IMR-90 (cell line): ENCODE measurements at regions not wholly inside any gene's neighbourhood (a gene's known extent, or its start where the extent isn't known, plus 50 kb on each side); places are given as distances from the start of the nearest gene placed in this dataset.

Experiments
- ATAC-seq: fragments of 200-7000 bp; cut with Tn5 transposase; 2 replicates; pipeline ENCODE4 v1.9.1; 2020; ENCODE audit warnings: low read depth, mild to moderate bottlenecking, moderate library complexity
- BruUV-seq: library from RNA; stranded (reverse); fragments of 400-500 nt; replicated peaks from 2 replicates; lab custom pipeline; 2021; lab: Mats Ljungman, UMichigan
- CTCF ChIA-PET: fragments of 300-600 bp; formaldehyde crosslinking; extraction: SDS; loops from one replicate; lab custom pipeline; 2021; ENCODE audit warnings: antibody characterized with exemption; lab: Yijun Ruan, JAX
- POLR2A ChIA-PET: fragments of 300-600 bp; sonication (Branson Sonifier 250); formaldehyde crosslinking; loops from one replicate; lab custom pipeline; 2022; ENCODE audit warnings: antibody characterized with exemption; ENCODE audit not compliant: unreplicated experiment; lab: Charles Lee
- DNase-seq: peaks from one replicate; pipeline ENCODE4 v3.0.0; 2013
- H2AFZ ChIP-seq: replicated peaks from 2 replicates; pipeline ENCODE3; 2013; ENCODE audit warnings: low read length, mild to moderate bottlenecking; ENCODE audit not compliant: poor library complexity
- H2AK5ac ChIP-seq: 2 replicates; pipeline ENCODE4 v1.6.1; 2013; ENCODE audit warnings: low read depth, low read length, inconsistent platforms
- H2AK9ac ChIP-seq: replicated peaks from 2 replicates; pipeline ENCODE3; 2013; ENCODE audit warnings: mild to moderate bottlenecking, low read depth, low read length, moderate library complexity; ENCODE audit not compliant: poor library complexity
- H2BK120ac ChIP-seq: 2 replicates; pipeline ENCODE4 v1.6.1; 2013; ENCODE audit warnings: low read depth, low read length, inconsistent platforms
- H2BK15ac ChIP-seq: 3 replicates; pipeline ENCODE4 v1.6.1; 2013; ENCODE audit warnings: low read depth, low read length, inconsistent platforms
- H2BK20ac ChIP-seq: 2 replicates; pipeline ENCODE4 v1.6.1; 2013; ENCODE audit warnings: low read depth, mild to moderate bottlenecking, inconsistent platforms, low read length, moderate library complexity
- H2BK5ac ChIP-seq: 2 replicates; pipeline ENCODE4 v1.6.1; 2013; ENCODE audit warnings: mild to moderate bottlenecking, low read depth, low read length, inconsistent platforms; ENCODE audit not compliant: poor library complexity, severe bottlenecking
- H3K14ac ChIP-seq: replicated peaks from 2 replicates; pipeline ENCODE4 v1.6.1; 2013; ENCODE audit warnings: low read depth, low read length, inconsistent platforms
- H3K18ac ChIP-seq: 2 replicates; pipeline ENCODE4 v1.6.1; 2013; ENCODE audit warnings: low read depth, low read length, control low read depth
- H3K23ac ChIP-seq: 2 replicates; pipeline ENCODE4 v1.6.1; 2013; ENCODE audit warnings: low read depth, low read length, inconsistent platforms
- H3K27ac ChIP-seq: 2 replicates; pipeline ENCODE4 v1.5.1; 2013; ENCODE audit warnings: mild to moderate bottlenecking, control low read depth, low read length; ENCODE audit not compliant: insufficient read depth
- H3K27me3 ChIP-seq: 2 replicates; pipeline ENCODE4 v1.6.1; 2013; ENCODE audit warnings: low read length; ENCODE audit not compliant: control insufficient read depth, insufficient read depth
- H3K36me3 ChIP-seq: 2 replicates; pipeline ENCODE4 v1.6.1; 2013; ENCODE audit warnings: low read length, mixed read lengths; ENCODE audit not compliant: control insufficient read depth, insufficient read depth
- H3K4ac ChIP-seq: 2 replicates; pipeline ENCODE4 v1.6.1; 2013; ENCODE audit warnings: low read depth, low read length, inconsistent platforms
- H3K4me1 ChIP-seq: 2 replicates; pipeline ENCODE4 v1.6.1; 2013; ENCODE audit warnings: low read length, mixed read lengths; ENCODE audit not compliant: control insufficient read depth, insufficient read depth
- H3K4me2 ChIP-seq: 2 replicates; pipeline ENCODE4 v1.6.1; 2013; ENCODE audit warnings: low read depth, mild to moderate bottlenecking, control low read depth, low read length, moderate library complexity
- H3K4me3 ChIP-seq: 2 replicates; pipeline ENCODE4 v1.5.1; 2013; ENCODE audit warnings: low read depth, mild to moderate bottlenecking, control low read depth, low read length, moderate library complexity; ENCODE audit not compliant: insufficient read depth
- H3K56ac ChIP-seq: 2 replicates; pipeline ENCODE4 v1.6.1; 2013; ENCODE audit warnings: low read length, inconsistent platforms; ENCODE audit not compliant: insufficient read depth; ENCODE audit errors: extremely low read depth
- H3K79me1 ChIP-seq, 2 experiments: 2 replicates each; pipeline ENCODE4 v1.6.1; 2013; ENCODE audit warnings: low read length in 2 of 2, inconsistent platforms in 1 of 2, low read depth in 1 of 2
- H3K9ac ChIP-seq: 2 replicates; pipeline ENCODE4 v1.6.1; 2013; ENCODE audit warnings: low read depth, low read length, control low read depth
- H3K9me1 ChIP-seq: 2 replicates; pipeline ENCODE4 v1.6.1; 2013; ENCODE audit warnings: low read length, inconsistent platforms; ENCODE audit not compliant: insufficient read depth
- H3K9me3 ChIP-seq: 2 replicates; pipeline ENCODE4 v1.6.1; 2013; ENCODE audit warnings: low read length; ENCODE audit not compliant: control insufficient read depth, insufficient read depth
- H4K20me1 ChIP-seq: 2 replicates; pipeline ENCODE4 v1.6.1; 2013; ENCODE audit warnings: low read length, inconsistent platforms; ENCODE audit not compliant: insufficient read depth
- H4K5ac ChIP-seq: 2 replicates; pipeline ENCODE4 v1.6.1; 2013; ENCODE audit warnings: mild to moderate bottlenecking, low read depth, low read length, control low read depth
- H4K8ac ChIP-seq, 2 experiments: 2 replicates each; pipeline ENCODE4 v1.6.1; 2013; ENCODE audit warnings: low read depth in 2 of 2, low read length in 2 of 2, control low read depth in 1 of 2, inconsistent platforms in 1 of 2
- H4K91ac ChIP-seq: 2 replicates; pipeline ENCODE4 v1.6.1; 2013; ENCODE audit warnings: low read depth, low read length, inconsistent platforms; ENCODE audit not compliant: insufficient read depth
- BHLHE40 ChIP-seq: fragments of 150-350 bp; IDR thresholded peaks from 2 replicates; pipeline ENCODE4 v1.6.1; 2016; ENCODE audit warnings: mild to moderate bottlenecking, low read depth, low read length
- CEBPB ChIP-seq: IDR thresholded peaks from 2 replicates; pipeline ENCODE4 v1.6.1; 2012; ENCODE audit warnings: low read depth, low read length, improper control_type of control experiment
- CHD1 ChIP-seq: IDR thresholded peaks from 2 replicates; pipeline ENCODE4 v1.6.1; 2012; ENCODE audit warnings: low read depth, low read length, improper control_type of control experiment
- FOS ChIP-seq: fragments of 150-350 bp; IDR thresholded peaks from 2 replicates; pipeline ENCODE4 v1.6.1; 2016; ENCODE audit warnings: low read depth, low read length
- MAFK ChIP-seq: IDR thresholded peaks from 2 replicates; pipeline ENCODE4 v1.6.1; 2012; ENCODE audit warnings: low read depth, low read length, improper control_type of control experiment
- MAZ ChIP-seq: IDR thresholded peaks from 2 replicates; pipeline ENCODE4 v1.6.1; 2012; ENCODE audit warnings: low read depth, mild to moderate bottlenecking, low read length, improper control_type of control experiment, moderate library complexity, borderline replicate concordance
- MXI1 ChIP-seq: IDR thresholded peaks from 2 replicates; pipeline ENCODE4 v1.6.1; 2012; ENCODE audit warnings: low read depth, mild to moderate bottlenecking, low read length, moderate library complexity, borderline replicate concordance
- NFE2L2 ChIP-seq: fragments of 150-350 bp; IDR thresholded peaks from 2 replicates; pipeline ENCODE4 v1.6.1; 2016; ENCODE audit warnings: low read depth, mild to moderate bottlenecking, low read length
- POLR2A ChIP-seq: IDR thresholded peaks from 2 replicates; pipeline ENCODE4 v1.6.1; 2012; ENCODE audit warnings: mild to moderate bottlenecking, low read depth, low read length
- RAD21 ChIP-seq: IDR thresholded peaks from 2 replicates; pipeline ENCODE4 v1.6.1; 2012; ENCODE audit warnings: low read length, improper control_type of control experiment
- RCOR1 ChIP-seq: IDR thresholded peaks from 2 replicates; pipeline ENCODE4 v1.6.1; 2012; ENCODE audit warnings: mild to moderate bottlenecking, low read length, improper control_type of control experiment; ENCODE audit not compliant: insufficient replicate concordance
- USF2 ChIP-seq: fragments of 150-350 bp; IDR thresholded peaks from 2 replicates; pipeline ENCODE4 v1.6.1; 2017; ENCODE audit warnings: mild to moderate bottlenecking, antibody characterized with exemption, low read length, low read depth
- WGBS, 2 experiments: methylation state at CpG; one replicate each; pipeline versions ENCODE4 v1.1.5 to v1.1.7; 2013; ENCODE audit warnings: missing lambda C conversion rate in 2 of 2; ENCODE audit not compliant: insufficient read length in 1 of 2; ENCODE audit errors: extremely low coverage in 2 of 2; 5-methylcytosine and 5-hydroxymethylcytosine counted together
- dilution Hi-C: fragments of 300-500 bp; cut with HindIII; formaldehyde crosslinking; loops from one replicate; pipeline ENCODE4 v1.14.3; 2018; ENCODE audit warnings: low sequenced_read_pairs; ENCODE audit not compliant: unreplicated experiment
- in situ Hi-C: fragments of 300-500 bp; cut with MboI; formaldehyde crosslinking; loops from 3 replicates; pipeline ENCODE4 v1.14.3; 2019; ENCODE audit warnings: low sequenced_read_pairs, inconsistent platforms, mixed read lengths
- intact Hi-C: fragments of 100-400 bp; cut with micrococcal nuclease; formaldehyde crosslinking; loops from 2 replicates; pipeline ENCODE4 v1.10.0; 2022

- Histone ChIP-seq H3K27me3 (peaks cover under 1% of the 10 kb centered on the region; the same call in 1 of the 2 replicates), H3K4me2 (no peak overlapping the region), H4K20me1 (no peaks in the 10 kb centered on the region; the same call in 1 of the 2 replicates), H3K27ac (no peak overlapping the region), H2BK20ac (no peak overlapping the region; the same call in 1 of the 2 replicates), H3K14ac (0 out of 2 replicates have a peak overlapping the region, but pooled peaks have one; percentile 19), H3K4me3 (no peak overlapping the region), H3K36me3 (no peaks in the 10 kb centered on the region), H3K4ac (peak overlapping the region; percentile 12; the same call in 1 of the 2 replicates), H4K8ac (no peak overlapping the region), H4K91ac (no peak overlapping the region; the same call in 1 of the 2 replicates), H2BK5ac (no peak overlapping the region), H3K18ac (no peak overlapping the region), H2BK120ac (no peak overlapping the region), H3K9me3 (no peaks in the 10 kb centered on the region), H3K23ac (no peak overlapping the region), H3K4me1 (peaks cover 14% of the 10 kb centered on the region), H4K5ac (no peak overlapping the region), H2BK15ac (0 out of 3 replicates have a peak overlapping the region, but pooled peaks have one; percentile 54), H2AK9ac (no peak overlapping the region), H2AFZ (peak overlapping the region; percentile 17), H3K56ac (no peak overlapping the region), H3K79me1 (no peaks in the 10 kb centered on the region), H2AK5ac (0 out of 2 replicates have a peak overlapping the region, but pooled peaks have one; percentile 43), H3K9ac (no peak overlapping the region), H3K9me1 (peaks cover 28% of the 10 kb centered on the region)
- in situ Hi-C loops (no loop called here), dilution Hi-C loops (no loop called here), intact Hi-C loops (no loop called here)
- ChIA-PET CTCF (no interaction called here), POLR2A (no interaction called here)
- no TSS peak for BruUV-seq
- no CpG with 5 or more reads among the region's 3 CpGs for WGBS, 2 experiments
- no peak for TF ChIP-seq CHD1
- no peak for TF ChIP-seq MAFK
- no peak for TF ChIP-seq FOS
- TF ChIP-seq NFE2L2, result no peak
- TF ChIP-seq POLR2A, result no peak
- TF ChIP-seq USF2, result no peak
- no peak for TF ChIP-seq RCOR1
- TF ChIP-seq MAZ, result no peak
- TF ChIP-seq BHLHE40, result no peak
- no peak for TF ChIP-seq MXI1
- no peak for TF ChIP-seq CEBPB
- no peak for TF ChIP-seq RAD21
- ATAC-seq, result no peak
- DNase-seq, result no peak
Observed at GRCh38 chr22:22040472-22040871, 57.9 kb upstream of the TOP3B start.
